Activated B cell treated with CpG ODN at 0.5 μM for 24 hours (primary cell): ENCODE measurements at regions not wholly inside any gene's neighbourhood (a gene's known extent, or its start where the extent isn't known, plus 50 kb on each side); places are given as distances from the start of the nearest gene placed in this dataset.

ENCODE experiments used
- ATAC-seq: fragments of 200-7000 bp; cut with Tn5 transposase; one replicate; pipeline ENCODE4 v1.10.0; 2021; ENCODE audit warnings: low read depth, mild to moderate bottlenecking, moderate library complexity
- CTCF ChIA-PET: fragments of 350-600 bp; sonication (Branson Sonifier 250); formaldehyde crosslinking; loops from one replicate; lab custom pipeline; 2021; ENCODE audit warnings: antibody characterized with exemption; lab: Charles Lee
- POLR2A ChIA-PET: fragments of 350-600 bp; sonication (Branson Sonifier 250); formaldehyde crosslinking; loops from one replicate; lab custom pipeline; 2021; ENCODE audit warnings: antibody characterized with exemption; lab: Charles Lee
- DNase-seq: peaks from one replicate; pipeline ENCODE4 v3.0.0; 2022
- H3K27ac Mint-ChIP-seq: one replicate; pipeline ENCODE4 v1.8.0; 2020; ENCODE audit warnings: mixed read lengths
- H3K27me3 Mint-ChIP-seq: one replicate; pipeline ENCODE4 v1.8.0; 2021; ENCODE audit warnings: mixed read lengths
- H3K36me3 Mint-ChIP-seq: one replicate; pipeline ENCODE4 v1.8.0; 2021; ENCODE audit warnings: low read depth, mixed read lengths
- H3K4me1 Mint-ChIP-seq: one replicate; pipeline ENCODE4 v1.8.0; 2021; ENCODE audit warnings: mixed read lengths
- H3K4me3 Mint-ChIP-seq: one replicate; pipeline ENCODE4 v1.8.0; 2020; ENCODE audit warnings: mild to moderate bottlenecking, mixed read lengths
- H3K9me3 Mint-ChIP-seq: one replicate; pipeline ENCODE4 v1.8.0; 2020; ENCODE audit warnings: mixed read lengths
- intact Hi-C: fragments of 100-400 bp; cut with micrococcal nuclease; formaldehyde crosslinking; loops from one replicate; pipeline ENCODE4 v1.15.1; 2024
- TF ChIP-seq, protein P1 (sequence below): fragments of 200-600 bp; IDR thresholded peaks from one replicate; pipeline ENCODE4 v1.8.0; 2022; ENCODE audit warnings: antibody characterized with exemption, mild to moderate bottlenecking

GRCh38 chr16:52603015-52603414 lies 56.1 kb upstream of the TOX3 start:
- intact Hi-C loops: no loop called here
- H3K27me3 Mint-ChIP-seq: no peaks in the 10 kb centered on the region
- ChIA-PET CTCF (no interaction called here), POLR2A (no interaction called here)
- no peak overlapping the region for H3K27ac Mint-ChIP-seq
- no peaks in the 10 kb centered on the region for H3K36me3 Mint-ChIP-seq
- no peak for ATAC-seq
- H3K9me3 Mint-ChIP-seq: no peaks in the 10 kb centered on the region
- DNase-seq: no peak
- TF ChIP-seq, protein P1, sequence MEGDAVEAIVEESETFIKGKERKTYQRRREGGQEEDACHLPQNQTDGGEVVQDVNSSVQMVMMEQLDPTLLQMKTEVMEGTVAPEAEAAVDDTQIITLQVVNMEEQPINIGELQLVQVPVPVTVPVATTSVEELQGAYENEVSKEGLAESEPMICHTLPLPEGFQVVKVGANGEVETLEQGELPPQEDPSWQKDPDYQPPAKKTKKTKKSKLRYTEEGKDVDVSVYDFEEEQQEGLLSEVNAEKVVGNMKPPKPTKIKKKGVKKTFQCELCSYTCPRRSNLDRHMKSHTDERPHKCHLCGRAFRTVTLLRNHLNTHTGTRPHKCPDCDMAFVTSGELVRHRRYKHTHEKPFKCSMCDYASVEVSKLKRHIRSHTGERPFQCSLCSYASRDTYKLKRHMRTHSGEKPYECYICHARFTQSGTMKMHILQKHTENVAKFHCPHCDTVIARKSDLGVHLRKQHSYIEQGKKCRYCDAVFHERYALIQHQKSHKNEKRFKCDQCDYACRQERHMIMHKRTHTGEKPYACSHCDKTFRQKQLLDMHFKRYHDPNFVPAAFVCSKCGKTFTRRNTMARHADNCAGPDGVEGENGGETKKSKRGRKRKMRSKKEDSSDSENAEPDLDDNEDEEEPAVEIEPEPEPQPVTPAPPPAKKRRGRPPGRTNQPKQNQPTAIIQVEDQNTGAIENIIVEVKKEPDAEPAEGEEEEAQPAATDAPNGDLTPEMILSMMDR: no peak
- no peak overlapping the region for H3K4me3 Mint-ChIP-seq
- no peaks in the 10 kb centered on the region for H3K4me1 Mint-ChIP-seq

DNA sequence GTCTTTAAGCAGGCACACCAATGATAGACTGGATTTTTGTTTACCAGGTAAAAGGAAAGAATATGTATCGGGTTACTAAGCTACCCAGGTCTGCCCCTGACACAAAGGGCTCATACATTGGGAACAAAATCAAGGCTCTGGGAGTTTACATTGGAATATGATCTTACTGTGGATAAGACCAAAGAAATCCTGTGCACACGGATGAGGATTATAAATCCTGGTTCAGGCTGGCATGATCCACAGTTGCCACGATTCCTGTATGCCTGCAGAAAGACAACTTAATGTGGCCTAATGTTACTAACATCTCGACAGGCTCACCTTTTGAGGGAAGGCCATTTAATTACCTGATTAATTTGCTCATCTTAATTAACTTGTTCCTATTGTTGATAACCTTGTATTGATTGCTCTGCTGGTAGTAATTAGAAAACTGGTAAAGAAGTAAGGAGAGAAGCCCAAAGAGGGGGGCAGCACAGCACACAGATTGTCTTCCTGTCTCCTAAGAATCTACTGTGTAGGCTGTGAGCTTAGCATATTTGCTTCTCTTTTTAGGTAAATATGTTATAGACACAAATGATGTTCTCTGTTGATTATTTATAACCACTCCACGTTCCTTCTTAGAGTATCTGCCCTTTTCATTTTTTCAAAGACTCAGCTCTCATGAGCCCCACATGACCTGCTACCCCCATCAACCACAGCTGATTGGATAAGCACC lies 51.0 kb upstream of the TOX3 start:
- Mint-ChIP-seq H3K4me1 (no peaks in the 10 kb centered on the region), H3K4me3 (no peak overlapping the region), H3K27me3 (no peaks in the 10 kb centered on the region), H3K27ac (no peak overlapping the region), H3K9me3 (no peaks in the 10 kb centered on the region), H3K36me3 (no peaks in the 10 kb centered on the region)
- ATAC-seq: no peak
- no peak for DNase-seq
- ChIA-PET POLR2A (no interaction called here), CTCF (no interaction called here)
- intact Hi-C loops: no loop called here
- TF ChIP-seq, protein P1: no peak

DNA sequence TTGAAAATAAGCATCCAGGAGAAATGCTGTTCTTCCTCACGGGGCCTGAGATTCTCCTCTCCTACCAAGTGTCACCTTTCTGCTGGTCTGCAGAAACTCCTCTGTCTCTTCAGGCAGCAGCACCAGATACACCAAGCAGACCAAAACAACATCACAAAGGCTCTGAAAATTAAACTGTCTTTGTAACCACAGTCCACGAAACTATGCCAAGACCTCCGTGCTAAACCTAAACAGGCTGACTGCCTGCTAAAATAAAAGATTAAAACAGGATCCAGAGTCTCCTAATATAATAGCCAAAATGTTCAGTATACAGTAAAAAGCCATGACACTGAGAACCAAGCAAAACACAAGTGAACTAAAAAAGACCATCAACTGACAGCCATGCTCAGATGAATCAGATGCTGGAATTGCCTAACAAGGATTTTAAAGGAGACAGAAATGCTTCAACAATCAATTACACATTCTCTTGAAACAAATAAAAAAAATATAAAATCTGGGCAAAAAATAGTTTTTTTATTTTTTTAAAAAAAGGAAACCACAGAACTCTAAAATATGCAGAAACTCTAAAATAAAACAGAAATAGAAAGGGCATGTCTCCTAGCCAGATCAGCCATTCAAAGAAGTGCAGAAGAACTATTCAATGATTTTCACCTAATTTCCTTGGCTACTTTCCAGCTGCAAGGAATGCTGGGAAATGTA lies 50.3 kb upstream of the TOX3 start:
- ChIA-PET POLR2A (no interaction called here), CTCF (no interaction called here)
- DNase-seq (no peak), ATAC-seq (no peak)
- Mint-ChIP-seq H3K9me3 (no peaks in the 10 kb centered on the region), H3K4me1 (no peaks in the 10 kb centered on the region), H3K4me3 (no peak overlapping the region), H3K36me3 (no peaks in the 10 kb centered on the region), H3K27ac (no peak overlapping the region), H3K27me3 (no peaks in the 10 kb centered on the region)
- intact Hi-C loops: no loop called here
- TF ChIP-seq, protein P1: no peak
